ENCODE measurements at regions not wholly inside any gene's neighbourhood (a gene's known extent, or its start where the extent isn't known, plus 50 kb on each side); places are given as distances from the start of the nearest gene placed in this dataset.

GRCh38 chr2:120834206-120834605 is 98.5 kb downstream of the GLI2 start:
- no peak for TF ChIP-seq CTCF (IDR thresholded peaks at IDR 0.05)
- TF ChIP-seq POLR2A (IDR thresholded peaks at IDR 0.05): no peak
